Hippocampal formation (tissue), 2 donors: ENCODE measurements at regions not wholly inside any gene's neighbourhood (a gene's known extent, or its start where the extent isn't known, plus 50 kb on each side); places are given as distances from the start of the nearest gene placed in this dataset.

ENCODE experiments used
- DNase-seq, 2 donors: peaks; one replicate each; lab custom pipeline; 2025; lab: John Stamatoyannopoulos, UW

DNA sequence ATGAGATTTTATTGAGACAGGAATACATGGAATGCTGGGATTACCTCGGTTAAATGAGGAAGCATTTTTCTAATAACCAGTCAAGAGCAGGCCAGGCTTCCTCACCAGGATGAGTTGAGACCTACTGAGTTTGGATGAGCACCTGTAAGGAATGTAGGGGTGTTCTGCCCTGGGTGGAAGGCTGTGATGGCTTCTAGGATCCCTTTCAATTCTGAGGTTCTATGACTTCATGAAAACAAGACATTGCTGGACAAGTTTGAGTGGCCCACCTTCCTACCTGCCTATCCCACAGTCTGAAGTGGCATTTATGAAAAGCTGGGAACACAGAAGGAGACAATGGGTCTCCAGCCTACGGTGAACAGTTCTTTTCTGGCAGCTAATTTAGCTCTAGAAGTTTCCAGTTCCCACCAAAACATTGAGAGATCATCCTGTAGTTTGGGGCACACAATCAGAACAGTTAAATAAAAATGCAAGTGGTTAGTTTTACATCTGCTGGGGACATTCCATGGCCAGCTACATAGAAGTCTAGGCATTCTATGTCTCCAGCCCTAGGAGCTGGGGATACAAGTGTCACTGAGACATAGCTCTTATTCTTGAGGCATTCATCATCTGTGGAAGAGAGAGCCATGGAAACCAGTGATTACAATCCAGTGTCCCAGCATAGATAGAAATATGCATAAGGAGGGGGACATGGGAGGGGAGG, 51.3 kb upstream of the TSPAN2 start:
- DNase-seq, result no peak

DNA sequence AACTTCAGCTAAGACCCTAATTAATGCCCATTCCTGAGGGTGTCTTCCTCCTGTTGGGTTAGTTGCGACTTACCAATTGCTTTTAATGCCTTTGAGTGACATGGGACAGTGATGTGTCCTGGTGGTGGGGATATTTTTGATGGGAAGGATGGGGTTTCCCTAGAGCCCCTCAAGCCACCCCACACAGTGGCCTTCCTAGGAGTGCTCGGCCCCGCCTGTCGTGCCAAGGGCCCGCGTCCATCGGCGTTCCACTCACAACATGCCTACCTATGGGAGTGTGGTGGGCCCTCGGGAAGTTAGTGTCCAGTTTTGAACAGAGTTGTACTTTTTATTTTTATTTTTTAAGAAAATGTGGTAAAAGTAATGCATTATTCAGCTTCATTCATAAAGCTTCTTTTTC, 50.1 kb upstream of the TSPAN2 start:
- DNase-seq, result no peak
